Neural progenitor cell (in vitro differentiated cells): ENCODE measurements at regions not wholly inside any gene's neighbourhood (a gene's known extent, or its start where the extent isn't known, plus 50 kb on each side); places are given as distances from the start of the nearest gene placed in this dataset.

Source experiments
- CTCF ChIP-seq: fragments of 200-600 bp; sonication (generic); IDR thresholded peaks from 2 replicates; pipeline ENCODE4 v1.5.1; 2017; ENCODE audit warnings: antibody characterized with exemption, mild to moderate bottlenecking
- EZH2phosphoT487 ChIP-seq: fragments of 200-600 bp; sonication (generic); IDR thresholded peaks from 2 replicates; pipeline ENCODE4 v1.6.1; 2017; ENCODE audit warnings: antibody characterized with exemption

GRCh38 chr2:180175736-180176135 is 168.6 kb upstream of the CWC22 start:
- TF ChIP-seq CTCF: no peak
- no peak for TF ChIP-seq EZH2phosphoT487
